NCI-H446 (cell line): ENCODE measurements at regions not wholly inside any gene's neighbourhood (a gene's known extent, or its start where the extent isn't known, plus 50 kb on each side); places are given as distances from the start of the nearest gene placed in this dataset.

ENCODE experiments used
- DNase-seq, 2 experiments: peaks; one replicate each; lab custom pipeline; 2025; lab: John Stamatoyannopoulos, UW

GRCh38 chr3:30356866-30357753, 249.3 kb upstream of the TGFBR2 start:
- DNase-seq, result peak; percentile 58 to 83

DNA sequence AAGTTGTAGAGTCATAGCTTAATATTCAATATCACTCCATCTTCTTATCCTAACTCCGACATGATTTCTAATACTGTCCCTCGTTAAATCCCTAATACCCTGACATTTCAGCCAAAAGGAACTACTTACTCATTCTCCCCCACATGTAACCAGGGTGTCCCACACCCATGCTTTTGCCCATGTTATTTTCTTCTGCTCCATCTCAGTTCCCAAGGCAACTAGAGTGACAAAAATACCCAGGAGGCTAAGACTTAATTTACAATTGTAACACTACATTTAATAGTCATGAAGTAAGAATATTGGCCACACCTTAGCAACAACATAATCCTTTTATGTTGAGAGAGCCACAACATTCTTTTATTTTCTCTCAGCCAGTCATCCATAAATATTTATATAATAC, 248.5 kb upstream of the TGFBR2 start:
- no peak for DNase-seq

GRCh38 chr3:30358871-30359270, 247.5 kb upstream of the TGFBR2 start:
- DNase-seq, result no peak

- DNase-seq, result no peak
These were observed 237.4 kb upstream of the TGFBR2 start for GRCh38 chr3:30368978-30369377.

- no peak for DNase-seq
These were observed 235.6 kb upstream of the TGFBR2 start for GRCh38 chr3:30370681-30371271.

GRCh38 chr3:30372837-30373236, 233.6 kb upstream of the TGFBR2 start:
- no peak for DNase-seq

- DNase-seq, result peak in 1 of 2 experiments; percentile 1
These were observed 221.8 kb upstream of the TGFBR2 start for GRCh38 chr3:30384546-30385072.

DNA sequence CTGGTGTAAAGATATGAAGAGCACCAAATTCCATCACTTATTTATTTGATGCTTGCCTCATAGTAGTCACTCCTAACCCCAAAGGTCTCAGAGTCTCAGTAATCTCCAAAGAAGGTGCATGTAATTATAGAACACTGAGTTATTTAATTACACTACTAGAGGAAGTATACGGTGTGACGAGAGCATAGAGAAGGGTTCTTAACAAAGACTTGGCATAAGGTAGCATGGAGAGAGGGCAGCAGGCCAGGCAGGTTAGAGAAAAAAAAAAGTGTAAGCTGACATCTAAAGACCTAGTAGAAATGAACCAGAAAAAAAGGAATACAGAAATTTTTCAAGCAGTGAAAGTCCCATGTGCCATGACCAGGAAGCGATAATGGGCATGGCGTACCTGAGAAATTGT, 213.3 kb upstream of the TGFBR2 start:
- DNase-seq, result no peak

- no peak for DNase-seq
These were observed 209.4 kb upstream of the TGFBR2 start for GRCh38 chr3:30397030-30397429.

GRCh38 chr3:30399394-30400181, 206.8 kb upstream of the TGFBR2 start:
- no peak for DNase-seq

DNA sequence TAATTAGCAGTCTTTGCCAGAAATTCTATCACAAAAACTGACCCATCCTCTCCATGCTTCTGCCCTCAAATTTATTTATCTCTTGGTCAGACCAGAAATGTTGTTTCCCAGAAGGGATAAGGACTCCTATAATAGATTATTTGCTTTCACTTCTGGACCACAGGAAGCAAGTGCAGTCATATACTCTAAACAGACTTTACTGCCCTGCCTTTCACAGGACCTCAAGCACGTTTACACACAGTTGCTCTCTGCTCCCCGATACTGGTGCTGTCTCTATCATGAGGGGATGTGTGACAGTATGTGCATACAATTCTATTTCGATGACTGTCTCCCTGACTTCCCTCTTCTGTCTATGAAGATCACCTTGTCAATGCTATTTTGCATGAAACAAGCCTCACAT, 205.5 kb upstream of the TGFBR2 start:
- no peak for DNase-seq

GRCh38 chr3:30401971-30402370, 204.4 kb upstream of the TGFBR2 start:
- no peak for DNase-seq

GRCh38 chr3:30407651-30408050, 198.8 kb upstream of the TGFBR2 start:
- DNase-seq, result no peak

DNA sequence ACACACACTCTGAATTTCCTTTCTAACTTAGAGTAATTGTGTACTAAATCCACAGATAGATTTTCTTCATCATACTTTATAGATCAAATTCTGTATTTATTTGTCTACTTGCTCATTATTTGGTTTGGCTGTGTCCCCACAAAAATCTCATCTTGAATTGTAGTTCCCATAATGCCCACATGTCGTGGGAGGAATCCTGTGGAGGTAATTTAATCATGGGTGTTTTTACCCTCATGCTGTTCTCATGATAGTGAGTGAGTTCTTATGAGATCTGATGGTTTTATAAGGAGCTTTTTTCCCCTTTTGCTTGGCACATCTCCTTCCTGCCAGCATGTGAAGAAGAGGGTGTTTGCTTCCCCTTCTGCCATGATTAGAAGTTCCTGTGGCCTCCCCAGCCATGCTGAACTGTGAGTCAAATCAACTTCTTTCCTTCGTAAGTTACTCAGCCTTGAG, 198.3 kb upstream of the TGFBR2 start:
- DNase-seq, result no peak

DNA sequence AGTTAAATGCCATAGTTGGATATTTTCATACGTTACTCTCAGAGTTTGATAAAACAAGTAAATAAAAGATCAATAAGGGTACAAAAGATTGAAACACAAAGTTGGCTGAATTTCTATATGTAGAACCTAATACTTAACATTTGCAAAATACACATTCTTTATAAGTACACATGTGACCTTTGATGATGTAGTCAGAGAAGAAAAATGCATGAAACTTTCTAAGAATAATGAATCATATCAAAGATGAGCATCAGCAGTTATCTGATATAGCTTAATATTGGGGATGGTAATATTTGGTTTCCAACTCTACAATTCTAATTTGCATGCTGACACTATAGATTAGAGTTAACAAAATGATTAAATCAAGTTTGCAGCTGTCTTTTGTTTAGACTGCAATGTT, 188.0 kb upstream of the TGFBR2 start:
- DNase-seq, result no peak

DNA sequence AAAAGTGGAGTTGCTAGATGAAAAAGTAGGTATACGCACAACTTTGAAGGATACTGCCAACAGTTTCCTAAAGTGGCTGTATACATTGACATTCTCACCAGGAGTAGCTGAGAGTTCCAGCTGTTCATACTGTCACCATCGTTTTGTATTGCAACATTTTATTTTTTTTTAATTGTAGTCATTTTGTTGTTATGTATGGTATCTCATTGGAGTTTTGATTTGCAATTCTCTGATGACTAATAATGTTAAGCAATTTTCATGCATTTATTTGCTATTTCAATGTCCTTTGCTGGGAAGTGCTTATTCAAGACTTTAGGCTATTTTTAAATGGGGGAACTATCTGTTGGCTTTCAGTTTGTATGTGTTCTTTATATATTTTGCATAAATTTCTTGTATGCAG, 185.1 kb upstream of the TGFBR2 start:
- no peak for DNase-seq

DNA sequence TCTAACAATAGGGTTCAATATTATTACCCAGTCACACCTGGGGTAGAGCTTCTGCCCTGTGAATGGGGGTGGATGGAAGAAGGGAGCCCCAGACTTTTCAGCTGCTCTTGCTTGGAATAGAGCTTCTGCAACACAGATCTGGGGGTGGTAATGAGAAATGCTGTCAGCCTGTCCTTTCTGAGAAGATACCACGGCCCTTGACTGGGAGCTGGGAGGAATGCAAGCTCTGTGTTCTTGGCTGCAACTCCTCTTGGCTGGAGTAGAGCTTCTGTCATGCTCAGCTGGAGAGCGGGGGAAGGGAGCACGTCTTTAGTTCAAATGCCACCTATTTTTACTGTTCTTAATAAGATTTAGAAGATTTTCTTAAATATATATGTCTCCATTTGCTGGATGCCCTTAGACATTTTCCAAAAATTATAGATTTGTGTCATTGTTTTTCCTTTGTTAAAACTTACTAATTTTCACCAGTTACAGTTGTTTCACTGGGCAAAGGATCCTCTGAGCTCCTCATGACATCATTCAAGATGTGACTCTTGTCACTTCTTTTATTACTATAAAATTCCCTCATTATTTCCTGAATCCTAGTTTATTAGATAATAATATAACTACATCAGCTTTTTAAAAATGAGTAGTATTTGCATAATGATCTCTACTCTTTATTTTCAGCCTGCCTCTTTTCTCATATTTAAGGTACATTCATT, 180.0 kb upstream of the TGFBR2 start:
- DNase-seq, result peak; percentile 23 to 59

GRCh38 chr3:30428251-30428650, 178.2 kb upstream of the TGFBR2 start:
- DNase-seq, result no peak

GRCh38 chr3:30435861-30436331, 170.5 kb upstream of the TGFBR2 start:
- no peak for DNase-seq

DNA sequence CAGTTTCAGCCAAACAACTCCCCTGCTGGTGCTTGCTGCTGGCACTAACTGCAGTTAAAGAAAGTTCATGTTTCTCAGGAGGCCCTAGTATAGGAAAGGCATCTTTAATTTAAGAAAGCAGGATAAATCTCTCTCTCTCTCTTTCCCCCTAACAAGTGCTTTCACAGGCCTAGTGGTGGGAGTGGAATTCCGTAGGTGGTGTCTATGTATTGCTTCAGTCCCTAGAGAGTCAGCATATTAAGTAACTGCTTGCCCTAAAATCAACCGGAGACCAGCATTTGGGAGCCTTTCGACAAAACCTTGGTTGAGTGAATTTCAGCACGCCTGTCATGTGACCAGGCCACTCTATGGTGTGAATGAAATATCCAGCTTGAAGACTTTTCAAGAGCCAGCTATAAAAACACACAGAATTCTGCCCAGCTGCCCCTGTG, 169.2 kb upstream of the TGFBR2 start:
- peak in 1 of 2 experiments; percentile 42 for DNase-seq

- no peak for DNase-seq
These were observed 168.3 kb upstream of the TGFBR2 start for GRCh38 chr3:30438126-30438525.
